ENCODE measurements at regions not wholly inside any gene's neighbourhood (a gene's known extent, or its start where the extent isn't known, plus 50 kb on each side); places are given as distances from the start of the nearest gene placed in this dataset.

- H3K9ac ChIP-seq = no peak overlapping the region
- H3K36me3 ChIP-seq (replicated peaks in 1 of 2; ENCODE audit: control insufficient read depth in 1 of 2, insufficient read depth in 2 of 2, low read length in 1 of 2) = no peaks in the 10 kb centered on the region
- H3K9me3 ChIP-seq = no peaks in the 10 kb centered on the region
- no peak overlapping the region for H2AFZ ChIP-seq (ENCODE audit: low read depth)
- TF ChIP-seq RAD21 (IDR thresholded peaks at IDR 0.05; ENCODE audit: low read length) = no peak
- no peak for TF ChIP-seq TEAD4 (IDR thresholded peaks at IDR 0.05; ENCODE audit: borderline replicate concordance, insufficient read depth)
- no peak for TF ChIP-seq POLR2AphosphoS5 (IDR thresholded peaks at IDR 0.05; ENCODE audit: low read depth, low read length)
- no peak for TF ChIP-seq RFX5 (IDR thresholded peaks at IDR 0.05; ENCODE audit: low read length)
- TF ChIP-seq RXRA (IDR thresholded peaks at IDR 0.05; ENCODE audit: borderline replicate concordance, low read depth) = no peak
- no peak for TF ChIP-seq PBX3 (IDR thresholded peaks at IDR 0.05)
- no peak for TF ChIP-seq USF1 (IDR thresholded peaks at IDR 0.05; ENCODE audit: borderline replicate concordance, low read depth)
- TF ChIP-seq GABPA (IDR thresholded peaks at IDR 0.05; ENCODE audit: low read depth) = no peak
- TF ChIP-seq ZBTB33 (IDR thresholded peaks at IDR 0.05; ENCODE audit: borderline replicate concordance, low read depth) = no peak
- no peak for TF ChIP-seq SMC3 (IDR thresholded peaks at IDR 0.05; ENCODE audit: low read depth, low read length)
- H3K79me2 ChIP-seq (ENCODE audit: insufficient read depth) = no peaks in the 10 kb centered on the region
- ChIA-PET POLR2A (no interaction called here), CTCF (interaction anchor here (6.3 kb wide), 1 partner anchor 11 kb away, joined by 48 read pairs; no protein-coding TSS in a partner anchor)
- H3K27me3 ChIP-seq (ENCODE audit: insufficient read depth) = no peaks in the 10 kb centered on the region
- peaks cover 0 to 6% of the 10 kb centered on the region in 2 experiments; a peak in 1 of 4 replicates for H3K4me1 ChIP-seq (ENCODE audit: control insufficient read depth in 1 of 2, insufficient read depth in 2 of 2, low read depth in 1 of 2, low read length in 1 of 2)
- 64% methylated on average over 9 of the region's 9 CpGs for WGBS (ENCODE audit: low lambda C conversion rate)
- no peak overlapping the region for H3K27ac ChIP-seq (ENCODE audit: low read depth in 2 of 2, low read length in 1 of 2)
- H3K9me2 ChIP-seq = no peaks in the 10 kb centered on the region
- H4K20me1 ChIP-seq (ENCODE audit: insufficient read depth) = no peaks in the 10 kb centered on the region
- no peak for DNase-seq
- no peak overlapping the region for H3K4me2 ChIP-seq
- no peaks in the 10 kb centered on the region for H3F3A ChIP-seq (replicated peaks; ENCODE audit: insufficient read depth)
- no peak overlapping the region for H3K4me3 ChIP-seq (ENCODE audit: low read depth in 2 of 2, low read length in 1 of 2)
These were observed 133.0 kb upstream of the FRY start for GRCh38 chr13:31898378-31899071.

GRCh38 chr13:31901985-31902384 is 129.6 kb upstream of the FRY start:
- H3K36me3 ChIP-seq (replicated peaks in 1 of 2; ENCODE audit: control insufficient read depth in 1 of 2, insufficient read depth in 2 of 2, low read length in 1 of 2) = no peaks in the 10 kb centered on the region

More at GRCh38 chr13:31901985-31902384, 129.6 kb upstream of the FRY start:
- Histone ChIP-seq H3F3A (replicated peaks; ENCODE audit: insufficient read depth) (no peaks in the 10 kb centered on the region), H3K9me3 (no peaks in the 10 kb centered on the region), H3K4me3 (ENCODE audit: low read depth in 2 of 2, low read length in 1 of 2) (no peak overlapping the region), H3K27me3 (ENCODE audit: insufficient read depth) (no peaks in the 10 kb centered on the region), H3K27ac (ENCODE audit: low read depth in 2 of 2, low read length in 1 of 2) (no peak overlapping the region), H2AFZ (ENCODE audit: low read depth) (no peak overlapping the region), H3K79me2 (ENCODE audit: insufficient read depth) (no peaks in the 10 kb centered on the region), H3K9ac (no peak overlapping the region), H3K4me1 (ENCODE audit: control insufficient read depth in 1 of 2, insufficient read depth in 2 of 2, low read depth in 1 of 2, low read length in 1 of 2) (peaks cover 0 to 3% of the 10 kb centered on the region in 2 experiments; a peak in 1 of 4 replicates), H4K20me1 (ENCODE audit: insufficient read depth) (no peaks in the 10 kb centered on the region), H3K9me2 (no peaks in the 10 kb centered on the region), H3K4me2 (no peak overlapping the region)
- TF ChIP-seq SIN3A (IDR thresholded peaks at IDR 0.05; ENCODE audit: borderline replicate concordance, low read depth, low read length) = no peak
- no peak for TF ChIP-seq PBX3 (IDR thresholded peaks at IDR 0.05)
- no peak for TF ChIP-seq SMC3 (IDR thresholded peaks at IDR 0.05; ENCODE audit: low read depth, low read length)
- 50% methylated on average over 2 of the region's 2 CpGs for WGBS (ENCODE audit: low lambda C conversion rate)
- CTCF ChIA-PET = interaction anchor here (1.4 kb wide), 1 partner anchor 8 kb away, joined by 10 read pairs; no protein-coding TSS in a partner anchor
- no peak for DNase-seq
- POLR2A ChIA-PET = no interaction called here
